GM12878 (cell line): ENCODE measurements at regions not wholly inside any gene's neighbourhood (a gene's known extent, or its start where the extent isn't known, plus 50 kb on each side); places are given as distances from the start of the nearest gene placed in this dataset.

Experiments
- CEBPB ChIP-seq, 2 experiments: fragments of 150-350 bp in 1 of 2; IDR thresholded peaks; 2 replicates each; pipeline ENCODE4 v1.6.1; 2012 to 2014; ENCODE audit warnings: low read depth in 2 of 2, low read length in 2 of 2, borderline replicate concordance in 1 of 2, inconsistent platforms in 1 of 2
- CREB1 ChIP-seq: IDR thresholded peaks from 2 replicates; pipeline ENCODE4 v1.6.1; 2012; ENCODE audit warnings: low read depth, mild to moderate bottlenecking, inconsistent platforms
- ETV6 ChIP-seq, 2 experiments: fragments of 450-650 bp in 1 of 2; IDR thresholded peaks in 1 of 2; conservative IDR thresholded peaks in 1 of 2; 2 replicates each; pipeline ENCODE4 v1.6.1; 2014; ENCODE audit warnings: antibody characterized with exemption in 1 of 2, borderline replicate concordance in 1 of 2, low read depth in 1 of 2, mild to moderate bottlenecking in 1 of 2, moderate library complexity in 1 of 2
- POLR2A ChIP-seq: IDR thresholded peaks from 2 replicates; pipeline ENCODE4 v1.6.1; 2011; ENCODE audit warnings: low read depth, mild to moderate bottlenecking, low read length
- POU2F2 ChIP-seq: IDR thresholded peaks from 3 replicates; pipeline ENCODE4 v1.6.1; 2011; ENCODE audit warnings: low read depth, mild to moderate bottlenecking, low read length, borderline replicate concordance
- RELB ChIP-seq: fragments of 450-650 bp; IDR thresholded peaks from 2 replicates; pipeline ENCODE4 v1.6.1; 2017; ENCODE audit warnings: low read depth, mild to moderate bottlenecking, moderate library complexity
- REST ChIP-seq: IDR thresholded peaks from 2 replicates; pipeline ENCODE4 v1.6.1; 2012; ENCODE audit warnings: mild to moderate bottlenecking, low read depth, low read length
- ZNF24 ChIP-seq: fragments of 450-650 bp; IDR thresholded peaks from 2 replicates; pipeline ENCODE4 v1.6.1; 2017; ENCODE audit warnings: antibody characterized with exemption, mild to moderate bottlenecking
- TF ChIP-seq, protein P1 (sequence below): IDR thresholded peaks from 2 replicates; pipeline ENCODE4 v1.6.1; 2012; ENCODE audit warnings: improper control_type of control experiment, low read depth, low read length; ENCODE audit not compliant: insufficient replicate concordance
- TF ChIP-seq, protein P2 (sequence below): IDR thresholded peaks from 2 replicates; pipeline ENCODE4 v1.6.1; 2011; ENCODE audit warnings: borderline replicate concordance, low read depth, mild to moderate bottlenecking, moderate library complexity, mixed read lengths, low read length; ENCODE audit not compliant: insufficient read depth; ENCODE audit errors: extremely low read length

- TF ChIP-seq, protein P1, sequence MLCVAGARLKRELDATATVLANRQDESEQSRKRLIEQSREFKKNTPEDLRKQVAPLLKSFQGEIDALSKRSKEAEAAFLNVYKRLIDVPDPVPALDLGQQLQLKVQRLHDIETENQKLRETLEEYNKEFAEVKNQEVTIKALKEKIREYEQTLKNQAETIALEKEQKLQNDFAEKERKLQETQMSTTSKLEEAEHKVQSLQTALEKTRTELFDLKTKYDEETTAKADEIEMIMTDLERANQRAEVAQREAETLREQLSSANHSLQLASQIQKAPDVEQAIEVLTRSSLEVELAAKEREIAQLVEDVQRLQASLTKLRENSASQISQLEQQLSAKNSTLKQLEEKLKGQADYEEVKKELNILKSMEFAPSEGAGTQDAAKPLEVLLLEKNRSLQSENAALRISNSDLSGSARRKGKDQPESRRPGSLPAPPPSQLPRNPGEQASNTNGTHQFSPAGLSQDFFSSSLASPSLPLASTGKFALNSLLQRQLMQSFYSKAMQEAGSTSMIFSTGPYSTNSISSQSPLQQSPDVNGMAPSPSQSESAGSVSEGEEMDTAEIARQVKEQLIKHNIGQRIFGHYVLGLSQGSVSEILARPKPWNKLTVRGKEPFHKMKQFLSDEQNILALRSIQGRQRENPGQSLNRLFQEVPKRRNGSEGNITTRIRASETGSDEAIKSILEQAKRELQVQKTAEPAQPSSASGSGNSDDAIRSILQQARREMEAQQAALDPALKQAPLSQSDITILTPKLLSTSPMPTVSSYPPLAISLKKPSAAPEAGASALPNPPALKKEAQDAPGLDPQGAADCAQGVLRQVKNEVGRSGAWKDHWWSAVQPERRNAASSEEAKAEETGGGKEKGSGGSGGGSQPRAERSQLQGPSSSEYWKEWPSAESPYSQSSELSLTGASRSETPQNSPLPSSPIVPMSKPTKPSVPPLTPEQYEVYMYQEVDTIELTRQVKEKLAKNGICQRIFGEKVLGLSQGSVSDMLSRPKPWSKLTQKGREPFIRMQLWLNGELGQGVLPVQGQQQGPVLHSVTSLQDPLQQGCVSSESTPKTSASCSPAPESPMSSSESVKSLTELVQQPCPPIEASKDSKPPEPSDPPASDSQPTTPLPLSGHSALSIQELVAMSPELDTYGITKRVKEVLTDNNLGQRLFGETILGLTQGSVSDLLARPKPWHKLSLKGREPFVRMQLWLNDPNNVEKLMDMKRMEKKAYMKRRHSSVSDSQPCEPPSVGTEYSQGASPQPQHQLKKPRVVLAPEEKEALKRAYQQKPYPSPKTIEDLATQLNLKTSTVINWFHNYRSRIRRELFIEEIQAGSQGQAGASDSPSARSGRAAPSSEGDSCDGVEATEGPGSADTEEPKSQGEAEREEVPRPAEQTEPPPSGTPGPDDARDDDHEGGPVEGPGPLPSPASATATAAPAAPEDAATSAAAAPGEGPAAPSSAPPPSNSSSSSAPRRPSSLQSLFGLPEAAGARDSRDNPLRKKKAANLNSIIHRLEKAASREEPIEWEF: no peak
- TF ChIP-seq REST (no peak), POLR2A (no peak), CREB1 (no peak), CEBPB (IDR thresholded peaks at IDR 0.05; ENCODE audit: borderline replicate concordance in 1 of 2, low read depth in 2 of 2, low read length in 2 of 2) (no peak), ZNF24 (no peak), ETV6 (conservative IDR thresholded peaks at IDR 0.05 in 1 of 2, IDR thresholded peaks at IDR 0.05 in 1 of 2; ENCODE audit: borderline replicate concordance in 1 of 2, low read depth in 1 of 2) (no peak), RELB (no peak), POU2F2 (no peak)
- TF ChIP-seq, protein P2, sequence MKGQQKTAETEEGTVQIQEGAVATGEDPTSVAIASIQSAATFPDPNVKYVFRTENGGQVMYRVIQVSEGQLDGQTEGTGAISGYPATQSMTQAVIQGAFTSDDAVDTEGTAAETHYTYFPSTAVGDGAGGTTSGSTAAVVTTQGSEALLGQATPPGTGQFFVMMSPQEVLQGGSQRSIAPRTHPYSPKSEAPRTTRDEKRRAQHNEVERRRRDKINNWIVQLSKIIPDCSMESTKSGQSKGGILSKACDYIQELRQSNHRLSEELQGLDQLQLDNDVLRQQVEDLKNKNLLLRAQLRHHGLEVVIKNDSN: no peak
Measured at GRCh38 chr17:31595076-31595475, 203.6 kb downstream of the RAB11FIP4 start (continued).
